ENCODE measurements at regions not wholly inside any gene's neighbourhood (a gene's known extent, or its start where the extent isn't known, plus 50 kb on each side); places are given as distances from the start of the nearest gene placed in this dataset.

- no peak for TF ChIP-seq CTCF (IDR thresholded peaks at IDR 0.05)
- TF ChIP-seq POLR2A (IDR thresholded peaks at IDR 0.05): no peak
- TF ChIP-seq POLR2AphosphoS5 (IDR thresholded peaks at IDR 0.05): no peak
Observed at GRCh38 chr13:105871768-105872167, 663.7 kb downstream of the EFNB2 start.

Data from breast epithelium (tissue), 3 donors.